ENCODE measurements at regions not wholly inside any gene's neighbourhood (a gene's known extent, or its start where the extent isn't known, plus 50 kb on each side); places are given as distances from the start of the nearest gene placed in this dataset.
A peak's percentile ranks its signal among the peaks of the same experiment; 100 is the strongest.

DNA sequence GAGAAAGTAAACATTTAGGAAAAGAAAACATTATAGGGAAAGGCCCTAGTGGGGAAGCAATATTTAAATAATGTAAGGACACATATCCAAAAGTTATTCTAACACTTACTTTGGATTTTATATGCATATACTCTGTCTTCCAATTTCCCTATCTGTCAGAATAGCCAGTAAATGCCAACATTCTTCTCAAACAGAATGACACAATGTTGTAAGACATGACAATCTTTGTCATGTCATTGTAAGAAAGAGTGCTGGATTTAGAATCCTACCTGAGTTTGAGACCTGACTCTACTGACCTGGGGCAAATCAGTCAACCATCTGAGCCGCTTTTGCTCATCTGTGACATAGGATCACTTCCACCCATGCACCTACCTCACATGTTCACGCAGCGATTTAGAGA, 198.3 kb downstream of the PHLDA1 start:
- DNase-seq = no peak

DNA sequence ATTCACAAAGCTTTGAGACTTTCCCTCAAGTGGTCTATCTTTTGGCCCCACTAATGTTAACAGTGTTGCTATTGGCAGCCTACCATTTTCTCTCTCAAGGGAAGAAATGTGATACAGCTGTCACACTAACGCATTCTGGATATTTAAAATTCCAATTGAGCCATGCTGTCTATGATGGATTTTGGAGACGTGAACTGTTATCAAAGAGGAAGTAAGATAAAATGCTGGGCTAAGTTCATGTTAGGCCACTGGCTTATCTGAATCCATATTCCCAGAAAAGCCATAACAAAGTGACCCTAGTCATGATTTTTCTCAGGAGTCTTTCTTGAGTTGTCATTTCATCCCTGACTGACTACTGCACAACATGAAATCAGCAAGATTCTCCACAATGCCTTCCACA, 200.2 kb downstream of the PHLDA1 start:
- DNase-seq = no peak

DNA sequence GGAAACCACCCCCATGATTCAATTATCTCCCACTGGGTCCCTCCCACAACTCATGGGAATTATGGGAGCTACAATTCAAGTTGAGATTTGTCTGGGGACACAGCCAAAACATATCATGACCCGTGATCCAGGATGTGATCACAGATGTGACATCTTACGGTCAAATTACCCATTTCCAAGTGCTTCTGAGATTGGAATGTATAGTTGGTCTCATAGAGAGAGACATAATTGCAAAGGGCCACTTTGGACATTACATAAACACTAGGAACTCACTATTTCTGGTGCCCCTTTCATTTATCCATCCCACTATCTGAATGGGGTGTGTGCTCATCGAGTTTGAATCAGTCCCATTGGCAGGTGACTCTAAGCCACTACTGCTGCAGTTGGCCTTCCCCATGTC, 204.5 kb downstream of the PHLDA1 start:
- no peak for DNase-seq

DNA sequence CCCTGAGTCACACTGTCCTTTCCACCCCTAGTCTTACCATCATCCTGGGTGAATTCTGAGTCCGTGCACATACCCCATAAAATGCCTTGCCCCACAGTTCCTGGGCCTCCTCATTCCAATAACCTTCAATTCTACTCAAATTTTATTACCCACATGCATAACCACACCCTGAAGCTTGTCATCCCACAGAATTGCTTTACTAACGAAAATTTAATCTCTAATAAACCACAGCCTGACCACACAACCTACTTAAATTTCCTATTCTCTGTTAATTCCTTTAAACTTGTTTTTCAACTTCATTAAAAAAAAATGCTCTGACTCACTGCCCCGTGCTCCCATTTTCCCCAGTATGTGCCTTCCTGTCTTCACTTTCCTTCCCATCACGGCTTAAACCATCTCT, 205.9 kb downstream of the PHLDA1 start:
- no peak for DNase-seq

DNA sequence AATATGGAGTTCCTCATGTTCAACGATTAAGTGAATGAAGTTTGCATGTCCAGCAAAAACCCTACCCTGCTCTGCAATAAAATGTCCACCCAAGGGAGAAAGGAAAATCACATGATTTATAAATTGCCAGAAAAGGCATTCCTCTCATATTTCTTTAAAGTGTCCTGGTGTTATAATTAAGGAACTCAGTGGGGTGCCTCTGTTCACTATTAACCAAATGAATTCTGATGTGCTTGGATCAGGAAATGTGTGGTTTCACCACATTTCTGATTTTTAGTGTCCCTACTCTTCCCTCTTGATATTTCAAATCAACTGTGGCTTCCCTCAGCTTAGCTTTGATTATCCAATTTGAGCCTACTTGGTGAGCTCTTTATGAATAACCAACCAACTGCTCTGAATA, 208.1 kb downstream of the PHLDA1 start:
- no peak for DNase-seq

DNA sequence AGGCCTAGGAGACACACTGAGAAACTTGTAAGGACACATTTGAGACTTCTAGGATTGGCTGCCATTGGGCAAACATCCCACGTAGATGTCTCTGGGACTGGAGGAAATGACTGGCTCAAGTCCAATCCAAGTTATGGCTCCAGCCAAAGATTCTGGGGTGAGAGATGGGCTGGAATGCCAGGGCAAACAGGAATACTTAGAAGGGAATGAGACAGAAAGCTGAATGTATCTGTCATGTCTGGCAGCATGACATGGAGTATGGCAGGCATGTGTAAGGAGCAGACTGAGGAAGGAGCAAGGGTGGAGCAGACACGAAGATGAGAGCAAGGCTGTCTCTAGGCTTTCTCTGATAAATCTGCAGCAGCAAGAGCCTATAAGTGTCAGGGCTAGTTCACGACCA, 209.2 kb downstream of the PHLDA1 start:
- DNase-seq = no peak

DNA sequence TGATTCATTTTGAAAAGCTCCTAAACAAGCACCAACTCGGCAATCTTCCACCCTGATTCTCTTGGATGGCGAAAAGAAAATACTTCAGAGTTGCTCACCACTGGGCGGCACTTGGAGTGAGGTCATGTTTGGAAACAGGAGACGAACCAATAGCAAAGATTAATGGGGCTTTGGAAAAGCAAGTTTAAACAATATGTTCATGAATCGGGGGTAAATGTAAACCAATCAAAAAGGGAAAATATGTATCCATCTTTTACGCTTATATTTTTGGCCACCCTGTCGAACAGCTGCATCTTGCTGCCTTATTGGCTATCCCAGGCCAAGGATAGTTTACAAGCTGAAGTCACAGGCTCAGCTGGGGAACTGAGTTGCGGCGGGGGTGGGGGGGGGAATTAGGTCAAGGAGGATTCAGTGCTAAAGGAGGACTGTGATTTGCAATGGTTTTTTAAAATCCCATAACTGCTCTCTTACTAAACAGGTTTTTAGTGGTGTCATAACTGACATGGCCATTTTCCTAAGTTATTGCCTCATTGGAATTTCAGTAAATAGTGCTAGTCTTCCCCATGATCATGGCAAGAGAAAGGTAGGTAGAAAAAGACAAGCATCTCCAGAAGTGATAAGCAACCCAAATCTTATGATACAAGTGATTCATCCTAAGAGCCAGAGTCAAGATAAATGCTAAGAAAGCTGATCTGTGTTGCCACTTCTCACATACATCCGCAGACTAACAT, 210.6 kb downstream of the PHLDA1 start:
- DNase-seq = no peak

DNA sequence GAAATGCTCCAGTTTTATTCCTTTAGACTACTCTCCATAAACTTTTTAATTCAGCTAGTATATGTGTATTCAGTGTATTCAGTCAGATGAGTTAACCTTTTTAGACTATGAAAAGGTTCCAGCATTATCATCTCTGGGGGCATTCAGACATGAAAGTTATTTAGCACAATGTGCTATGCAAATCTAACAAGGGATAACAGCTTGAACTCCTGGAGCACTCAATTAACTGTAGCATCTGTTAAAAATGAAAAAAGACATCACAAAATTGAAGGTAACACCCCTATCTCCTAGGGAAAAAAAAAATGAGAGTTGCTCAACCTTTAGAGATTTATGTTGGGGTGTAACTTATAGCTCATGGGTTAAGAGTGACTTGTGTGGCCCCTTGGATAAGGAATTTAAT, 211.5 kb downstream of the PHLDA1 start:
- no peak for DNase-seq

DNA sequence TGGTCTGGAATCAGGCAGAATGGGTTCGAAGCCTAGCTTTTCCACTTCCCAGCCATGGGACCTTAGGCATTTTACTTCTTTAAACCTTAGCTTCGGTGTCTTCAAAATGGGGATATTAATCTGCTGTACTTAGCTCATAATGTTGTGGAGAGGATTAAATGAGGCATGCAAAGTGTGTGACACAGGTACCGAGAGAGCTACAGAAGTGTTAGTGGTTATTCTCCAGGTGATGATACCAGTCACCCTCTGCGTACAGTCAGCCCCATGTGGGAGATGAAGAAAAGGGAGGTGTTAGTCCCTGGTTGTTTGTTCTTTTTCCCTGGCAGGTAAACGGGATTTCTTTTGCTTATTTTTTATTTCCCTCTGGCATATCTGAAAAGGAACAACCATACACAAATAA, 212.1 kb downstream of the PHLDA1 start:
- DNase-seq = no peak

DNA sequence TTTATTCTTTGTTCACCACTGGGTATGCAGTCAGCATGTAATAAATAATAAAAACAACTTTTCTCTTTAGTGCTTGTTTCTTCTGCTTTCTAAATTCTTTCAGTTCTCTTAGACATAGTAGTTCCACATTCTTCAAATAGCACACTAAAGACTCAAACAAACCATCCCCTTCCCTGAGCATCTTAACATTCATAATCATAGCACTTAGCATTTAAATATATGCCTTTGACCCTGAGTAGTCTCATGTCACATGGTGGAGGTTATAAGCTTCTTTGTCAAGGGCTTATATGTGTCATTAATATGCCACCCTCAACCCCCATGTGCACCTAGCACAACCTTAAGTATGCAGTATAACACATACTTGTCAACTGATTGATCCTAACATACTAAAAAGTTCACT, 212.7 kb downstream of the PHLDA1 start:
- no peak for DNase-seq

DNA sequence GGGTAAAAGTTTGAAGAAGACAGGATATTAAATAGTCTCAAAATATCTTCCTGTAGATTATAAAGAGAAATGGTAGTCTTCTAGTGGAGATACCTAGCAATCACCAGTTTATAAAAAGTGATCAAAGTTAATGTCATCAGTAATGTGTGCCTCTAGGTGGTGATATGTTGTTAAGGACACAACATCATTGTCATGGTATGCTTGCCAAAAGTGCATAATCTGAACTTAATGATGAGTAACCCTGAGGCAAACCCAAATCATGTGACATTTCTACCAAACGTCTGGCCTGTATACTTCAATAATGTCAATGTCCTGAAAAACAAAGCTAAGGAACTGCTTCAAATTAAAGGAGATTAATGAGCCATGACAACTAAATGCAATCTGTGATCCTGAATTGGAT, 214.7 kb downstream of the PHLDA1 start:
- DNase-seq = no peak

DNA sequence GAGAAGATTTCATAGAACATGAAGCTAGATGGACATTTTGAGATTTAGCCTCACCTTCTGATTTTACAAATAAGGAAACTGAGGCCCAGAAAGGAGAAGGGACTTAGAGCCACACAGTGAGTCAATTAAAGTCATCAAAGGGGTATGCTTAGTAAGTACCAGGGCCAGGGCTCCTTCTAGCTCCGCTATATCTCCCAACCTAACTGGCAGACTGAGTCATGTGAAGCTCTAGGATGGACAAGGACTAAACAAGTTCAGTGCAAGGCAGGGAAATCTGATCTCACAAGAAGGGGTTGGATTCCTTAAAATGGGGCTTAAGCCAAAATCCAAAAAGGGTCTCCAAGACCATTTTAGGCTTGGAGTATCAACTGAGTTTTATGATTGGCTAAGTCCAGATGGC, 215.8 kb downstream of the PHLDA1 start:
- no peak for DNase-seq

DNA sequence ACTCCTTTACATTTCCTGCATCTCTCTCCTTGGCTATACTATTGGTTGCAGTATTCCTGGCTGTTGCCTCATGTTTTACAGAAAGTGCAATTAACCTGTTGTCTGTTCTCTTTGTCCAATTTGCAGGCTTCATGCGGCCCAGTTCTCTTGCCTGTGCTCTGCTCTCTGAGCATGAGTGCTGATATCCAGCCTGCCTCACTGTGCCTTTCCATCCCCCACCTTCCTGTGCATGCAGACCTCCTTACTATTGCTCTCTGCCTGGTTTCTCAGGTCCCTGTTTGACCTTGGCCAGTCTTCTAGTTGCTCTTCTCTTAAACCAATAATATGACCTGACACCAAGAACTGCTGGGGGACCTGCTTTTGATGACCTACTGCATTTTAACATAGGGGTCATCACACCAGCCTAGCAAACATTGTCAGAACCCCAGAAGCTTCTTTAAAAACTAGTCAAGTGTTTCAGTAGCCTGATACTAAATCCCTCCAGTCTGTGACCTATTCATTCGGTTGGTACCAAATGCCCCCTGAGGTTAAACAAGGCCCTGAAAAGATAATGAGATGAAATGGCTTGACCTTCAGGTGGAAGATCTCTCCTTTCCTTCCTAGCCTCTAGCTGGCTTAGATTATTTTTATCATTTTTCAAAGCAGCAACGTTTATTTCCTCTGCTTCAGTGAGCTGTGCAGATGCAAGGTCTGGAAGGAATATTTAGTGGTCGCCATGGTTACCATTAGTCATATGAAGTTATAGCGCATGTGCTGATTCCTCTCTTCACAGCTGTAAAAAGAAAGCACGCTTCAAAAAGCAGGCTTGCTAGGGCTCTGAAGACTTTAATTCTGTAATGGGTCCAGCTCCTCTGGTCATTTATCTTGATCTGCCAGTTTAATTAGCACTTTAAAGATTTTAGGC, 216.5 kb downstream of the PHLDA1 start:
- peak; percentile 31 for DNase-seq

DNA sequence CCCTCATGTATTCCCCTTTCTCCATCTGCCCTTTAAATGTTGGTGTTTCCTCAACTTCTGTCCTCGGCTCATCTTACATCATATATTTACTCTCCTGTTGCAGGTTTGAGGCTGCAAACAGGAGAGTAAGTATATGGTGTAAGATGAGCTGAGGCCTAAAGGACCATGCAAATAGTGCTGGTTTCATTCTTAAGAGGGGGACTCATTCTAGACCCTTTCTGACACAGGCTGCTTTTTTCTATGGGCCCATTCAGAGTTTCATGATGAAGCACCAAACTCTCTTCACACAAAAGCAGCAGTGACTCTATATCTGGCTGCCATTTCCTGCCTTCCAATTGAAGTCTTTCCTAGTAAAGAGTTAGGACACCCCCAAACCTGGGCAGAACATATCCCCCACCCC, 218.5 kb downstream of the PHLDA1 start:
- no peak for DNase-seq

DNA sequence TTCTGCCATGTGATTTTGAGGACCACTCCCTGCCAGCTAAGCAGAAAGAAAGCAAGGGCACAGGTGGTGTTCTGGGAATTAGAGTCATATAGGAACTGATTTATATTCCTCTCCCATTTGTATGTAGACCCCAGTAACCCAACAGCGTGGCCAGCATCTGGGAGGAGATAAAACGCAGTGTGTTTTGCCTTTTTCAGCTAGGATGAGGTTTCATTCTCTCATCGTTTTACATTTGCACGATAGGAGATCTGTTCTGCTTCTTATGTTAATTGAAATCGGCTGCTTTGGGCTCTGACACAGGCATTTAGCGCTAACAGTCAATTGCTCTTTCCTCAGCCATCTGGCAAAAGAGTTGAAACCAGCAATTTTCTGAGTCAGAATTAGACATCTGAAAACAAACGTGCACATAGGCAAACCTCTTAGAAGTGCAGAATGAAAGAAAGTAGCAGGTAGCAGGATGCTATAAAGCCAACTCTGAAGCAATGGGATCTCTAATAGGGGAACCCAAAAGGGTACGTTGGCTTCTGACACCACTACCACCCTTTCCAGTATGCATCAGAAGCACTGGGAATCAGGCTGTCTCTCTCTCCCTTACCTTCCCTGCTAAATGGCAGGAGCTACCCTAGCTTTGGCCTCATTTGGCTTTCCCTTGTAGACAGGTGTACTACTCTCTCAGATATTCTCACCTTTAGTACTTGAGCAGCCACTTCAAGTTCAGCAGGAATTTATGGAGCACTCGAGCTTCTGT, 219.1 kb downstream of the PHLDA1 start:
- DNase-seq = peak; percentile 34

DNA sequence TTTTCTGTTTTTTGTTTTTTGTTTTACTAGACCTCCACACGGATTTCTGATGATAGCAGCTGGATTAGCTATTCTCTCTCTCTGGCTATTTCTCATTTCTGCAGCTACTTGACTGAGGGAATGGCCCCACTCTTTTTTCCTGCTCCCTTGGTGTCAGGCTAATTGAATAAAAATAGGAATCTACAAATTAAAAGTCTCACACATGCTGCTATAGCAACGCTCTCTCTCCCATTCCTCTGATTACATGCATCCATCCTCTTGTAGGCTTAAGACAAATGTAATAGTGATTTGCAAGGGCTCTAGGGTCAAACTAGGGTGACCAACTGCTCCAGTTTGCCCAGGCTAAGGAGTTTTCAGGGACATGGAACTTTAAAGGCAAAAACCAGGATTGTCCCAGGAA, 221.8 kb downstream of the PHLDA1 start:
- DNase-seq = no peak

DNA sequence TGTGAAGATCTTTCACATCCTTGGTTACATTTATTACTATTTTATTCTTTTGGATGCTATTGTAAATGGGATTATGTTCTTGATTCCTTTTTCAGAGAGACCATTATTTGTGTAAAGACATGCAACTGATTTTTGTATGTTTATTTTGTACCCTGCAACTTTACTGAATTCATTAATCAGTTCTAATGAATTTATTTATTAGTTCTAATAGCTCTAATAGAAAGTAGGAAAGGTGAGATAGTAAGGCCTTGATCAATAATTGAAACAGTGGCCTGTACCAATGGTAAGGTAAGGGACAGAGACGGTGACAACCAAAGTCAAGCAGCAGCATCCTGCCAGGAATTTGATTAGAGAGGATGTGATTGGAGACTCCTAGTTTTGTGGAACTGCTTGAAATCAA, 224.1 kb downstream of the PHLDA1 start:
- no peak for DNase-seq

DNA sequence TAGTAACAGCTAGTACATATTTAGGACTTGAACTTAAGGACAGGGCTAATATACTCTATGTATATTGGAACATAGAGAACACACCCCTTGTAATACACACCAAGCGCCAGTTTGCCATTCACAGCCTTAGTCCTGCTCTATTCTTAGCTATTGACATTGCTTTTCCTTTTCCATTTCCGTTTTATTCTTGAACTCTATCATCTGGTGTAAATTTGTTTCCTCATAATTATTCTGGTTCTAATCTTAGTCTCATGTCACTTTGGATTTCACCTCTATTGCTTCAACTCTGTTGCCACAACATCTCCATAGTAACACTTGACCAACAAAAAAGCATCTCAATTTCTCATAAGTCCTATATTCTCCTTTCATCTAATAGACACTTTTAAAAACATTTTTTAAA, 225.7 kb downstream of the PHLDA1 start:
- DNase-seq = no peak

DNA sequence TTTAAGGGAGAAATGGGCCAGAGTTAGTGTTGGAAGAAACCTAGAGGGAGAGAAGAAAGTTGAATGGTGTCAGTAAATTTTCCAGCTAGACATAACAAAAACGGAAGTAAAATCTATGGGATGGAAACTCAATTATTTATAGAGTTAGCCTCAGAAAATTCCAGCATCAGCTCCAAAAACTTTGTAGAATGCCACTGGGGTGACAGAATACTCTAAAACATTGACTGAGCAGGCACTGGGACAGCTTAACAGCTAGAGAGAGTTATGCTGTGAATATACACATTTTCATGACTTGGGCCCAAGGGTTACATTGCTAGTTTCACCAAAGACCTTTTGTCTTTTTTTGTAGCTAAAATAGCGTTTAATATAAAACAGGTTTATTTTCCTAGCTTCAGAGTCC, 226.3 kb downstream of the PHLDA1 start:
- DNase-seq = no peak

DNA sequence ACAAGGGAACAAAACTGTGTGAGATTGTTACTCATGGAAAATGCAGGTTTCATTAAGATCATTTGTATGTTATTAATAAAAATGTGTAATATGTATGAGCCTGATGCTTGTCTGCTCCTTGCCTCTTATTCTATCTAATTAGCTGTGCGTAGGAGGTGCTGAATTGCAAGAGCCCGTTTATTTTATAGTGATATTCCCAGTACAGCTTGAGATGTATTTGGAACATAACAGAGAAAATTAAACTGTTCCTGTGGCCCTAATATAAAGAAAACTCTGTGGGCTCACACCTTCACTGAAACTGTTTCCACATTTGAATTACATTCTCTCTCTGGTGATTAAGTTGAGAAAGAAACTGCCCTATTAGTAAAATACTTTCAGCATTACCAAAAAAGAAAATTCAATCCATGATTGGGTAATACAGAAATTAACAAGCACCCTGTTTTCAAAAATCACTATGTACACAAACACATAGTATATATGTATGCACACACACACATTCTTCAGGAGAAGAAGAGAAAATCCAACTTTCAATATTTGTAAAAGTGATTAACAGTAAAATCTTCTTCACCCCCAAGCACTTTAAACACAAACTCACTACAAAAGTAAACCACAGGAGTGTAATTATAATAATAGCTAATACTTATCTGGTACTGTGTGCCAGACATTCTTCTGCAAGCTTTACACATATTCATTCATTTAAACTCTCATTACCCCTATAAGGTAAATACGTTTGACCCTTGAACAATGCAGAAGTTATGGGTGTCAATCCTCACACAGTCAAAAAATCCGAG, 233.2 kb downstream of the PHLDA1 start:
- DNase-seq = no peak

DNA sequence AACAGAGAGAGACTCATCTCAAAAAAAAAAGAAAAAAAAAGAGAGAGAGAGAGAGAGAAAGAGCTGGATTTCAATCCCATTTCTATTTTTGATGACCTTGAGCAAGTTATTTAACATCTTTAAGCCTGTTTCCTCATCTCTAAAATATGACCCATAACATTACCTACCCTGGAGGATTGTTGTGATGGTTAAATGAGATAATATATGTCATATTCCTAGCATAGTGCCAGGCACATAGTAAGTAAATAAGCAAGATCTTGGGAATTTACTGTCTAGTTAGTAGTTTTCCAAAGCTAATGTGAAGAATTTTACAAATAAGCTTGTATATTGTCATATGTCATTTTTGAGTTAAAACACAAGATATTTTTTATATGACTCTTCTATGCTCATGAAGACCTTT, 236.5 kb downstream of the PHLDA1 start:
- no peak for DNase-seq

DNA sequence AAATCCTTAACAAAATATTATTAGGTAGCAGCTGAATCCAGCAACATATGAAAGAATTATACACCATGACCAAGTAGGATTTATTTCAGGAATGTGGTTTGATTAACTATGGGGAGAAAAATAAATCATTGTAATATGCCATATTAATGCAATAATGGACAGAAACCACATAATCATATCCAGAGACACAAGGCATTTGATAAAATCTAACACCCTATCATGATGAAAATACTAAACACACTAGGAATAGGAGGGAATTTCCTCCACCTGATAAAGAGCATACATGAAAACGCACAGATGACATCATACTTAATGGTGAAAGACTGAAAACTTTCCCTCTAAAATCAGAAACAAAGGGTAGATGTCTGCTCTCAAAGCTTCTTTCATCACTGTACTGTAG, 238.9 kb downstream of the PHLDA1 start:
- DNase-seq = no peak

Measured in right kidney (tissue), 1 donor.